Esophagus (tissue), 2 donors: ENCODE measurements at regions not wholly inside any gene's neighbourhood (a gene's known extent, or its start where the extent isn't known, plus 50 kb on each side); places are given as distances from the start of the nearest gene placed in this dataset.

Experiments
- H3K27ac ChIP-seq, 2 donors: one replicate each; pipeline ENCODE4 v1.5.1; 2013; ENCODE audit warnings: low read depth in 2 of 2, mild to moderate bottlenecking in 2 of 2, inconsistent platforms in 1 of 2, low read length in 1 of 2, moderate library complexity in 1 of 2
- H3K27me3 ChIP-seq, 2 donors: one replicate each; pipeline ENCODE4 v1.6.1; 2013; ENCODE audit warnings: low read length in 2 of 2, control low read depth in 1 of 2, mild to moderate bottlenecking in 1 of 2; ENCODE audit not compliant: insufficient read depth in 2 of 2, control insufficient read depth in 1 of 2
- H3K36me3 ChIP-seq, 2 donors: one replicate each; pipeline ENCODE4 v1.6.1; 2013; ENCODE audit warnings: low read length in 1 of 2; ENCODE audit not compliant: control insufficient read depth in 2 of 2, insufficient read depth in 2 of 2
- H3K4me1 ChIP-seq, 2 donors: one replicate each; pipeline ENCODE4 v1.6.1; 2013; ENCODE audit warnings: low read length in 1 of 2; ENCODE audit not compliant: control insufficient read depth in 2 of 2, insufficient read depth in 2 of 2
- H3K4me3 ChIP-seq, 2 donors: one replicate each; pipeline ENCODE4 v1.5.1; 2013; ENCODE audit warnings: low read length in 2 of 2, mild to moderate bottlenecking in 2 of 2, low read depth in 1 of 2, moderate library complexity in 1 of 2
- H3K9me3 ChIP-seq, 2 donors: one replicate each; pipeline ENCODE4 v1.6.1; 2013; ENCODE audit warnings: mild to moderate bottlenecking in 2 of 2, low read depth in 1 of 2, low read length in 1 of 2, moderate library complexity in 1 of 2; ENCODE audit not compliant: control insufficient read depth in 2 of 2, insufficient read depth in 1 of 2
- WGBS, 2 donors: extraction: QIAGEN DNeasy Blood & Tissue Kit; methylation state at CpG; one replicate each; pipeline ENCODE4 v1.1.7; 2013; 5-methylcytosine and 5-hydroxymethylcytosine counted together
- donor health status: healthy with polysubstance abuse.
- donor health status: Bipolar disorder and iron deficiency.

- Histone ChIP-seq H3K27ac (peak overlapping the region; percentile 28 to 52), H3K4me1 (peaks cover 0 to 7% of the 10 kb centered on the region in 2 donors), H3K36me3 (no peaks in the 10 kb centered on the region), H3K27me3 (no peaks in the 10 kb centered on the region), H3K4me3 (no peak overlapping the region), H3K9me3 (no peaks in the 10 kb centered on the region)
- WGBS, 2 donors = 9 to 20% methylated on average over 8 of the region's 8 CpGs
Measured at GRCh38 chr5:32504989-32505596, 60.6 kb upstream of the ZFR start.

GRCh38 chr5:32504329-32504988, 59.9 kb upstream of the ZFR start:
- Histone ChIP-seq H3K4me3 (no peak overlapping the region), H3K4me1 (peaks cover 0 to 7% of the 10 kb centered on the region in 2 donors), H3K27me3 (no peaks in the 10 kb centered on the region), H3K27ac (peak overlapping the region in 1 of 2 donors; percentile 11), H3K36me3 (no peaks in the 10 kb centered on the region), H3K9me3 (no peaks in the 10 kb centered on the region)
- WGBS, 2 donors = 41 to 44% methylated on average over 8 of the region's 8 CpGs

- Histone ChIP-seq H3K36me3 (no peaks in the 10 kb centered on the region), H3K27ac (no peak overlapping the region), H3K4me1 (peaks cover 0 to 7% of the 10 kb centered on the region in 2 donors), H3K9me3 (no peaks in the 10 kb centered on the region), H3K27me3 (no peaks in the 10 kb centered on the region), H3K4me3 (no peak overlapping the region)
- WGBS, 2 donors = 85 to 90% methylated on average over 7 of the region's 7 CpGs
Measured at GRCh38 chr5:32503261-32503660, 58.7 kb upstream of the ZFR start.

- WGBS, 2 donors = 83 to 92% methylated on average over 16 of the region's 16 CpGs
- Histone ChIP-seq H3K9me3 (no peaks in the 10 kb centered on the region), H3K4me3 (no peak overlapping the region), H3K36me3 (no peaks in the 10 kb centered on the region), H3K27me3 (no peaks in the 10 kb centered on the region), H3K4me1 (peaks cover 0 to 2% of the 10 kb centered on the region in 2 donors), H3K27ac (no peak overlapping the region)
Measured at GRCh38 chr5:32501071-32502002, 56.8 kb upstream of the ZFR start.

GRCh38 chr5:32500181-32500580, 55.6 kb upstream of the ZFR start:
- H3K4me3 ChIP-seq = no peak overlapping the region
- H3K27me3 ChIP-seq = no peaks in the 10 kb centered on the region
- H3K36me3 ChIP-seq = no peaks in the 10 kb centered on the region
- no peaks in the 10 kb centered on the region for H3K9me3 ChIP-seq
- no peak overlapping the region for H3K27ac ChIP-seq
- H3K4me1 ChIP-seq = no peaks in the 10 kb centered on the region
- WGBS, 2 donors = 47 to 61% methylated on average over 7 of the region's 7 CpGs

- Histone ChIP-seq H3K27me3 (no peaks in the 10 kb centered on the region), H3K4me1 (no peaks in the 10 kb centered on the region), H3K27ac (no peak overlapping the region), H3K4me3 (no peak overlapping the region), H3K36me3 (no peaks in the 10 kb centered on the region), H3K9me3 (no peaks in the 10 kb centered on the region)
- 96% methylated on average over 2 of the region's 2 CpGs for WGBS, 2 donors
Measured at GRCh38 chr5:32499261-32499660, 54.7 kb upstream of the ZFR start.

GRCh38 chr5:32498484-32498883, 53.9 kb upstream of the ZFR start:
- H3K4me3 ChIP-seq = no peak overlapping the region
- H3K9me3 ChIP-seq = no peaks in the 10 kb centered on the region
- no peaks in the 10 kb centered on the region for H3K27me3 ChIP-seq
- no peak overlapping the region for H3K27ac ChIP-seq
- H3K36me3 ChIP-seq = no peaks in the 10 kb centered on the region
- H3K4me1 ChIP-seq = no peaks in the 10 kb centered on the region

GRCh38 chr5:32496104-32496503, 51.6 kb upstream of the ZFR start:
- Histone ChIP-seq H3K36me3 (no peaks in the 10 kb centered on the region), H3K4me3 (no peak overlapping the region), H3K4me1 (no peaks in the 10 kb centered on the region), H3K27me3 (no peaks in the 10 kb centered on the region), H3K27ac (no peak overlapping the region), H3K9me3 (no peaks in the 10 kb centered on the region)
- 79 to 84% methylated on average over 5 of the region's 5 CpGs for WGBS, 2 donors

- Histone ChIP-seq H3K27ac (no peak overlapping the region), H3K27me3 (no peaks in the 10 kb centered on the region), H3K4me3 (no peak overlapping the region), H3K4me1 (no peaks in the 10 kb centered on the region), H3K9me3 (no peaks in the 10 kb centered on the region), H3K36me3 (no peaks in the 10 kb centered on the region)
- WGBS, 2 donors = 93 to 97% methylated on average over 6 of the region's 6 CpGs
Measured at GRCh38 chr5:32494827-32495226, 50.3 kb upstream of the ZFR start.
